HAP-1 (cell line): ENCODE measurements at regions not wholly inside any gene's neighbourhood (a gene's known extent, or its start where the extent isn't known, plus 50 kb on each side); places are given as distances from the start of the nearest gene placed in this dataset.
"Not testable (repeated sequence)": the region's sequence is repeated elsewhere in the genome, so short reads cannot be mapped to it uniquely, and the experiment has no call there.

Experiments used
- DNase-seq, 2 experiments: peaks; one replicate each; pipeline ENCODE4 v3.0.0-alpha.2; 2016 to 2020; ENCODE audit warnings: low spot score in 2 of 2
- H3K27me3 ChIP-seq: fragments of 250-450 bp; sonication (Bioruptor Pico); 2 replicates; pipeline ENCODE4 v1.5.1; 2020; ENCODE audit warnings: low read depth, mild to moderate bottlenecking, moderate library complexity
- H3K36me3 ChIP-seq: fragments of 250-450 bp; sonication (Bioruptor Pico); replicated peaks from 2 replicates; pipeline ENCODE4 v1.5.1; 2020; ENCODE audit warnings: mild to moderate bottlenecking
- H3K4me1 ChIP-seq: fragments of 250-450 bp; sonication (Bioruptor Pico); 2 replicates; pipeline ENCODE4 v1.5.1; 2020; ENCODE audit warnings: mild to moderate bottlenecking
- H3K4me3 ChIP-seq: fragments of 250-450 bp; sonication (Bioruptor Pico); 2 replicates; pipeline ENCODE4 v1.5.1; 2020; ENCODE audit warnings: mild to moderate bottlenecking, moderate library complexity
- H3K9me3 ChIP-seq: fragments of 250-450 bp; sonication (Bioruptor Pico); 2 replicates; pipeline ENCODE4 v1.5.1; 2020; ENCODE audit warnings: mild to moderate bottlenecking, moderate library complexity
- in situ Hi-C: fragments of 300-500 bp; cut with MboI; formaldehyde crosslinking; loops from 3 replicates; pipeline ENCODE4 v1.14.3; 2020; ENCODE audit warnings: low sequenced_read_pairs, inconsistent platforms, mixed read lengths

GRCh38 chr9:40934480-40934879, 194.0 kb downstream of the FOXD4L6 start:
- H3K27me3 ChIP-seq: not testable (repeated sequence)

DNA sequence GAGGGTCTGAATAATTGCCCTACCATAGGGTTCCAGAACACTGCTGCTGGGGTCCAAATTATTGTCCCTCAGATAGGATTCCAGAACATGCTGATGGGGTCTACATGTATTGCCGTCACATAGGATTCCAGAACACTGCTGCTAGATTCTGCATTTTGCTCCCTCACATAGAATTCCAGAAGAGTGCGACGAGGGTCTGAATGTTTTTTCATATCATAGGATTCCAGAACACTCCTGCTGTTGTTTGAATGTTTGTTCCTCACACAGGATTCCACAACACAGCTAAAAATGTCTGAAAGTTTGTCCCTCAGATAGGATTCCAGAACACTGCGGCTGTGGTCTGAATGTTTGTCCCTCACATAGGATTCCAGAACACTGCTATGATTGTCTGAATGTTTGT, 198.1 kb downstream of the FOXD4L6 start:
- H3K27me3 ChIP-seq, in situ Hi-C loops, DNase-seq, H3K4me3 ChIP-seq, H3K36me3 ChIP-seq, H3K9me3 ChIP-seq, H3K4me1 ChIP-seq: not testable (repeated sequence)

More at GRCh38 chr9:40934480-40934879, 194.0 kb downstream of the FOXD4L6 start:
- DNase-seq, H3K4me3 ChIP-seq, H3K36me3 ChIP-seq, H3K4me1 ChIP-seq, H3K9me3 ChIP-seq, in situ Hi-C loops: not testable (repeated sequence)

DNA sequence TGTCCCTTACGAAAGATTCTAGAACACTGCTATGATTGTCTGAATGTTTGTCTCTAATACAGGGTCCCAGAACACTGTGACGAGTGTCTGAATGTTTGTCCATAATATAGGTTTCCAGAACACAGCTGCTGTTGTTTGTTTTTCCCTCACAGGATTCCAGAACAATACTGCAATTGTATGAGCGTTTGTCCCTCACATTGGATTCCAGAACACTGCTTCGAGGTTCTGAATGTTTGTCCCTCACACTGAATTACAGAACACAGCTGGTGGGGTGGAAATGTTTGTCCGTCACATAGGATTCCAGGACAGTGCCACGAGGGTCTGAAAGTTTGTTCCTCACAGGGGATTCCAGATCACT, 199.0 kb downstream of the FOXD4L6 start:
- H3K4me3 ChIP-seq, H3K9me3 ChIP-seq, DNase-seq, H3K4me1 ChIP-seq, H3K27me3 ChIP-seq, in situ Hi-C loops, H3K36me3 ChIP-seq: not testable (repeated sequence)

GRCh38 chr9:40928803-40929487, 199.5 kb downstream of the FOXD4L6 start:
- in situ Hi-C loops: no loop called here
- H3K4me3 ChIP-seq: no peak overlapping the region
- H3K27me3 ChIP-seq: no peaks in the 10 kb centered on the region
- H3K4me1 ChIP-seq: no peaks in the 10 kb centered on the region
- DNase-seq: no peak
- no peaks in the 10 kb centered on the region for H3K36me3 ChIP-seq
- no peaks in the 10 kb centered on the region; the same call in 1 of the 2 replicates for H3K9me3 ChIP-seq

DNA sequence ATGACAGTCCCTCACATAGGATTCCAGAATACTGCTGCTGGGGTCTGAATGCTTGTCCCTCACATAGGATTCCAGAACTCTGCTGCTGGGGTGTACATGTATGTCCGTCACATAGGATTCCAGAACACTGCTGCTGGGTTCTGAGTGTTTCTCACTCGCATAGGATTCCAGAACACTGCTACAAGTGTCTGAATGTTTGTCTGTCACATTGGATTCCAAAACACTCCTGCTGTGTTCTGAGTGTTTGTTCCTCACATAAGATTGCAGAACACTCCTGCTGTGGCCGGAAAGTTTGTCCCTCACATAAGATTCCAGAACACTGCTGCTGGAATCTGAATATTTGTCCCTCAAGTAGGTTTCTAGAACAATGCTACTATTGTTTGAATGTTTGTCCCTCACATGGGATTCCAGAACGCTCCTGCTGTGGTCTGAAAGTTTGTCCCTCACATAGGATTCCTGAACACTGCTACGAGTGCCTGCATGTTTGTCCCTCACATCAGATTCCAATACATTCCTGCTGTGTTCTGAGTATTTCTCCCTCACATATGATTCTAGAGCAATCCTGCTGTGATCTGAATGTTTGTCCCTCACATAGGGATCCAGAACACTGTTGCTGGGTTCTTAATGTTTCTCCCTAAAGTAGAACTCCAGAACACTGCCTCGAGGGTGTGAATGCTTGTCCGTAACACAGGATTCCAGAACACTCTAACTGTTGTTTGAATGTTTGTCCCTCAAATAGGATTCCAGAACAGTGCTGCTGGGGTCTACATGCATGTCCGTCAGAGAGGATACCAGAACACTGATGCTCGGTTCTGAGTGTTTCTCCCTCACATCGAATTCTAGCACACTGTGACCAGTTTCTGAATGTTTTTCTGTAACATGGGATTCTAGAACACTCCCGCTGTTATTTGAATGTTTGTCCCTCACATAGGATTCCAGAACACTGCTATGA, 200.4 kb downstream of the FOXD4L6 start:
- H3K4me3 ChIP-seq: no peak overlapping the region
- no peaks in the 10 kb centered on the region for H3K36me3 ChIP-seq
- H3K4me1 ChIP-seq: no peaks in the 10 kb centered on the region
- in situ Hi-C loops: no loop called here
- no peaks in the 10 kb centered on the region; the same call in 1 of the 2 replicates for H3K9me3 ChIP-seq
- no peak for DNase-seq
- H3K27me3 ChIP-seq: no peaks in the 10 kb centered on the region

- Histone ChIP-seq H3K27me3 (no peaks in the 10 kb centered on the region), H3K4me3 (no peak overlapping the region), H3K4me1 (no peaks in the 10 kb centered on the region), H3K36me3 (no peaks in the 10 kb centered on the region), H3K9me3 (no peaks in the 10 kb centered on the region; the same call in 1 of the 2 replicates)
- in situ Hi-C loops: no loop called here
- DNase-seq: no peak
Observed at GRCh38 chr9:40927260-40927631, 201.2 kb downstream of the FOXD4L6 start.

DNA sequence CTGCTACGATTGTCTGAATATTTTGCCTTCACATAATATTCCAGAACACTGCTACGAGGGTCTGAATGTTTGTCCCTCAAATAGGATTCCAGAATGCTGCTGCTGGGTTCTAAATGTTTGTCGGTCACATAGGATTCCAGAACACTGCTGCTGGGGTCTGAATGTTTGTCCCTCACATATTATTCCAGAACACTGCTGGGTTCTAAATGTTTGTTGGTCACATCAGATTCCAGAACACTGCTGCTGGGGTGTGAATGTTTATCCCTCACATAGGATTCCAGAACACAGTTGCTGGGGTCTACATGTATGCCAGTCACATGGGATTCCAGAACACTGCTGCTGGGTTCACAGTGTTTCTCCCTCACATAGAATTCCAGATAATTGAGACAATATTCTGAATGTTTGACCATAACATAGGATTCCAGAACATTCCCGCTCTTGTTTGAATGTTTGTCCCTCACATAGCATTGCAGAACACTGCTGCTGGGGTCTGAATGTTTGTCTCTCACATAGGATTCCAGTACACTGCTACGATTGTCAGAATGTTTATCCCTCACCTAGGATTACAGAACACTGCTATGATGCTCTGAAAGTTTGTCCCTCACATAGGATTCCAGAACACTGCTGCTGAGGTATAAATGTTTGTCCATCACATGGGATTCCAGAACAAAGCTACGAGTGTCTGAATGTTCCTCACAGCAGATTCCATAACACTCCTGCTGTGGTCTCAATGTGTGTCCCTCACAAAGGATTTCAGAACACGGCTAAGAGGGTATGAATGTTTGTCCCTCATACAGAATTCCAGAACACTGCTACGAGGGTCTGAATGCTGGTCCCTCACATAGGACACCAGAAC, 201.8 kb downstream of the FOXD4L6 start:
- Histone ChIP-seq H3K4me3 (no peak overlapping the region), H3K9me3 (no peaks in the 10 kb centered on the region; the same call in 1 of the 2 replicates), H3K4me1 (no peaks in the 10 kb centered on the region), H3K27me3 (no peaks in the 10 kb centered on the region), H3K36me3 (no peaks in the 10 kb centered on the region)
- in situ Hi-C loops: no loop called here
- DNase-seq: no peak

- H3K9me3 ChIP-seq: no peaks in the 10 kb centered on the region; the same call in 1 of the 2 replicates
- no peaks in the 10 kb centered on the region for H3K4me1 ChIP-seq
- no peaks in the 10 kb centered on the region for H3K27me3 ChIP-seq
- no peaks in the 10 kb centered on the region for H3K36me3 ChIP-seq
- H3K4me3 ChIP-seq: no peak overlapping the region
- no peak for DNase-seq
- in situ Hi-C loops: no loop called here
Observed at GRCh38 chr9:40925149-40925548, 203.3 kb downstream of the FOXD4L6 start.

DNA sequence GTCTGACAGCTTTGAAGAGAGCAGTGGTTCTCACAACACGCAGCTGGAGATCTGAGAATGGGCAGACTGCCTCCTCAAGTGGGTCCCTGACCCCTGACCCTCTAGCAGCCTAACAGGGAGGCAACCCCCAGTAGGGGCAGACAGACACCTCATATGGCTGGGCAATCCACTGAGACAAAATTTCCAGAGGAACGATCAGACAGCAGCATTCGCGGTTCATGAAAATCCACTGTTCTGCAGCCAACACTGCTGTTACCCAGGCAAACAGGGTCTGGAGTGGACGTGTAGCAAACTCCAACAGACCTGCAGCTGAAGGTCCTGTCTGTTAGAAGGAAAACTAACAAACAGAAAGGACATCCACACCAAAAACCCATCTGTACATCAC, 212.1 kb downstream of the FOXD4L6 start:
- H3K9me3 ChIP-seq, H3K36me3 ChIP-seq, H3K4me3 ChIP-seq, in situ Hi-C loops, H3K27me3 ChIP-seq, H3K4me1 ChIP-seq, DNase-seq: not testable (repeated sequence)

DNA sequence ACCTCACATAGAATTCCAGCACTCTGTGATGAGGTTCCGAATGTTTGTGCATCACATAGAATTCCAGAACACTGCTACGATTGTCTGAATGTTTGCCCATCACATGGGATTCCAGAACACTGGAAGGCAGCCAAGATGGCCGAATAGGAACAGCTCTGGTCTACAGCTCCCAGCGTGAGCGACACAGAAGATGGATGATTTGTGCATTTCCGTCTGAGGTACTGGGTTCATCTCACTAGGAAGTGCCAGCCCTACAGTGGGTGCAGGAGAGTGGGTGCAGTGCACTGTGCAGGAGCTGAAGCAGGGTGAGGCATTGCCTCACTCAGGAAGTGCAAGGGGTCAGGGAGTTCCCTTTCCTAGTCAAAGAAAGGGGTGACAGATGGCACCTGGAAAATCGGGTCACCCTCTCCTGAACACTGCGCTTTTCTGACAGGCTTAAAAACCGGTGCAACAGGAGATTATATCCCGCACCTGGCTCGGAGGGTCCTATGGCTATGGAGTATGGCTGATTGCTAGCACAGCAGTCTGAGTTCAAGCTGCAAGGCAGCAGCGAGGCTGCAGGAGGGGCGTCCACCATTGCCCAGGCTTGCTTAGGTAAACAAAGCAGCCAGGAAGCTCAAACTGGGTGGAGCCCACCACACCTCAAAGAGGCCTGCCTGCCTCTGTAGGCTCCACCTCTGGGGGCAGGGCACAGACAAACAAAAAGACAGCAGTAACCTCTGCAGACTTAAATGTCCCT, 212.7 kb downstream of the FOXD4L6 start:
- H3K36me3 ChIP-seq, in situ Hi-C loops, H3K9me3 ChIP-seq, H3K4me3 ChIP-seq, H3K4me1 ChIP-seq, H3K27me3 ChIP-seq, DNase-seq: not testable (repeated sequence)

- Histone ChIP-seq H3K27me3 (no peaks in the 10 kb centered on the region), H3K4me3 (no peak overlapping the region), H3K4me1 (no peaks in the 10 kb centered on the region), H3K9me3 (no peaks in the 10 kb centered on the region), H3K36me3 (no peaks in the 10 kb centered on the region)
- no peak for DNase-seq
- in situ Hi-C loops: no loop called here
Observed at GRCh38 chr9:40914772-40915659, 213.5 kb downstream of the FOXD4L6 start.

DNA sequence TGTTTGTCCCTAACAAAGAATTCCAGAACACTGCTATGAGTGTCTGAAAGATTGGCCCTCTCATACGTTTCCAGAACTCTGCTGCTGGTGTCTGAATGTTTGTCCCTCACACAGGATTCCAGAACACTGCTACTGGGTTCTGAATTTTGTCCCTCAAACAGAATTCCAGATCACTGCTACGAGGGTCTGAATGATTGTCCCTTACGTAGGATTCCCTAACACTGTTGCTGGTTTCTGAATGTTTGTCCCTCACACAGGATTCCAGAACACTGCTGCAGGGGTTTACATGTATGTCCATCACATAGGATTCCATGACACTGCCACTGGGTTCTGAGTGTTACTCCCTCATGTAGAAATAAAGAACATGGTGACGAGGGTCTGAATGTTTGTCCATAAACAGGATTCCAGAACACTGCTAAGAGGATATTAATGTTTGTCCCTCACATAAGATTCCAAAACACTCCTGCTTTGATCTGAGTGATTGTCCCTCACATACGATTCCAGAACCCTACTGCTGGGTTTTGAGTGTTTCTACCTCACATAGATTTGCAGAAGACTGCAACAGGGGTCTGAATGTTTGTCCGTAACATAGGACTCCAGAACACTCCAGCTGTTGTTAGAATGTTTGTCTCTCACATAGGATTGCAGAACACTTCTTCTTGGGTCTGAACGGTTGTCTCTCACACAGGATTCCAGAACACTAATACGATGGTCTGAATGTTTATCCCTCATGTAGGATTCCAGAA, 214.4 kb downstream of the FOXD4L6 start:
- H3K4me3 ChIP-seq: no peak overlapping the region
- no peaks in the 10 kb centered on the region for H3K27me3 ChIP-seq
- in situ Hi-C loops: no loop called here
- no peak for DNase-seq
- H3K4me1 ChIP-seq: no peaks in the 10 kb centered on the region
- H3K9me3 ChIP-seq: no peaks in the 10 kb centered on the region; the same call in 1 of the 2 replicates
- H3K36me3 ChIP-seq: no peaks in the 10 kb centered on the region
